Right renal cortex interstitium (tissue), 3 donors: ENCODE measurements at regions not wholly inside any gene's neighbourhood (a gene's known extent, or its start where the extent isn't known, plus 50 kb on each side); places are given as distances from the start of the nearest gene placed in this dataset.
"Not testable (repeated sequence)": the region's sequence is repeated elsewhere in the genome, so short reads cannot be mapped to it uniquely, and the experiment has no call there.

Experiments used
- DNase-seq, 3 donors: peaks; one replicate each; pipeline ENCODE4 v3.0.0-alpha.2; 2013; ENCODE audit warnings: low read depth in 3 of 3, low spot score in 2 of 3

DNA sequence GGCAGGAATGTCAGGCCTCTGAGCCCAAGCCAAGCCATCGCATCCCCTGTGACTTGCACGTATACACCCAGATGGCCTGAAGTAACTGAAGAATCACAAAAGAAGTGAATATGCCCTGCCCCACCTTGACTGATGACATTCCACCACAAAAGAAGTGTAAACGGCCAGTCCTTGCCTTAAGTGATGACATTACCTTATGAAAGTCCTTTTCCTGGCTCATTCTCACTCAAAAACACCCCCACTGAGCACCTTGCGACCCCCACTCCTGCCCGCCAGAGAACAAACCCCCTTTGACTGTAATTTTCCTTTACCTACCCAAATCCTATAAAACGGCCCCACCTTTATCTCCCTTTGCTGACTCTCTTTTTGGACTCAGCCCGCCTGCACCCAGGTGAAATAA, 185.8 kb upstream of the MEIS1 start:
- not testable (repeated sequence) for DNase-seq

DNA sequence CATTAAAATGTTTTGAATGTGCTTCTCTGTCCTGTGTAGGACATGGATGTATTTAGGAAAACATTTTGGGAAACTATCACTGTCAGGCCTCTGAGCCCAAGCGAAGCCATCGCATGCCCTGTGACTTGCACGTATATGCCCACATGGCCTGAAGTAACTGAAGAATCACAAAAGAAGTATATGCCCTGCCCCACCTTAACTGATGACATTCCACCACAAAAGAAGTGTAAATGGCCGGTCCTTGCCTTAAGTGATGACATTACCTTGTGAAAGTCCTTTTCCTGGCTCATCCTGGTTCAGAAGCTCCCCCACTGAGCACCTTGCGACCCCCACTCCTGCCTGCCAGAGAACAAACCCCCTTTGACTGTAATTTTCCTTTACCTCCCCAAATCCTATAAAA, 191.1 kb upstream of the MEIS1 start:
- not testable (repeated sequence) for DNase-seq

DNA sequence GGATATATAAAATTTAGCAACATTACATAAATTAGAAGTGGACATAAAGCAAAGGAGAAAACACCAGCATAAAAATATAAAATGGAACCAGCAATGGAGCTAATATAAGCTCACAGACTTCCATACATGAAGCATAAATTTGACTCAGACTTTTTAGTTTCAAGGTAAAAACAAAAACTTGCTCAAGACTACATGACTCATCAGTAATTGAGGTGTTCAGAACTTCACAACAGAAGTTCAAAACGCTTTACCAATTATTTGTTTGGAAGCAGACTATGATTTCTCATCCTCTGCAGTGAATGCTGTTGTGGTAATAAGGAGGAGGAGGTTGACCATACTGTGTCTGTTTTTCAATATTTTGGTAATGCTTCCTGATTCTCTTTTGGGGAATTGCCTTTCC, 192.0 kb upstream of the MEIS1 start:
- not testable (repeated sequence) for DNase-seq

DNA sequence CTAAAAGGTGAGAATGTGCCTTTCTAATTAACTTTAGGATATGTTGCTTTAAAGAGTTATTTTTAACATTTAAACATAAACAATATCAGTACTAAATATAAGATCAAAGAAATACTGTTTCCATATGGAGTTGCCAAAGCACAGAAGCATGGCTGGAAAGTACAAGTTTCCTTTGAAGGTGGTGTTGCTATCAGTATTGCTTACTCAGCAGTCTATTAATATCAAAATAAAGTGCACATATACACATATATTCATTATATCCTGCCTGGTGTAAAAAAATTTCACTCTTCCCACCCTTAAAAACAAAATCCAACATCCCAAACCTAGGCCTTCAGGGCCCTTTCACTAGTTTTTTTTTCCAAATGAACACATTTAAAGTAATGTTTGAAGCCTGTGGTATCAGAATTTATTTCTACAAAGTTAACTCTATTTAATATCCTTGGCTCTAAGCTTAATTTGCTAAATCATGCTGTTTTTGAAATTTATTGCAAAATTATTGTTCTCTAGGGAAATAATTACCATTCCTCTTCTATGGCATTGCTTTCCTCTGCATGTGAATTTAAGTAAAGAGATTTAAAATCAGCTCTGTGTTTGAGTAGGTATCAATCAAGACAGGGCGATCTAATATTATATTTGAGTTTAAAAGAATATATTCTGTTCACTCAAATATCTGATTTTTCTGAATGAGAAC, 192.7 kb upstream of the MEIS1 start:
- DNase-seq = no peak

DNA sequence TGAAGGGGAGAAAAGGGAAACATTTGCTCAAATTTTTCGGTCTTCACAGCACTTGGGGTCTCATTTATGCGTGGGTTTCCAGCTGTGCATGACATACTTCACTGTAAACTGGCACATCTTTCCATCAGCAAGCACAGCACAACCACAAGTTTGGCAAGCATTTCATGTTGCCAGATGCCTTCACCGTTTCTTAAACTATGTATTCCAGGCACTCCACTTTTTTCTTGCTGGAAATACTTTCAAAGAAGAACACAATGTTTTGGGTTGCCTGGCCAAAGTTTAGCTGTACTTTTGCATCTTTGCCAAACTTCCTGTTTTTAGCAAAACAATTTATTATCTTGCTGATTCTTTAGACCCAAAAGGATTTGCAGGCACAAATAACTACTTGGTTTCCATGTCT, 194.6 kb upstream of the MEIS1 start:
- DNase-seq = no peak

DNA sequence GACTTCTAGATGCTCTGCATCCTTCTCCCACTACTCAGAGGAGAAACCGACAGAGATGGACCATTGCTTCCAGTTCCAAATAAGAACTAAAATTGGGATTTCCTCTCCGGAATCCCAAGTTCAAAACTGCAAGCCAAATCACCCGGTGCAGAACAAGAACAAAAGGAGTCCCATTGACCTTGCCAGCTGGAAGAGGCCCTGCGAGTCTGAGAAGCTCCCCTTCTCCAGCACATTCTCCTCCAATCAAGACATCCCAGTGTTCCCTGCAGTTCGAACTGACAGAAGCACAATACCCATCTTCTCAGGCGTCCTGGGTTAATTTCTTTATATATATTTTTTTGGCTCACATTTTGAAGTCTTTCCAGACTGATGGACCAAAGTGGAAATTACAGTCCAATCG, 195.3 kb upstream of the MEIS1 start:
- DNase-seq = no peak

DNA sequence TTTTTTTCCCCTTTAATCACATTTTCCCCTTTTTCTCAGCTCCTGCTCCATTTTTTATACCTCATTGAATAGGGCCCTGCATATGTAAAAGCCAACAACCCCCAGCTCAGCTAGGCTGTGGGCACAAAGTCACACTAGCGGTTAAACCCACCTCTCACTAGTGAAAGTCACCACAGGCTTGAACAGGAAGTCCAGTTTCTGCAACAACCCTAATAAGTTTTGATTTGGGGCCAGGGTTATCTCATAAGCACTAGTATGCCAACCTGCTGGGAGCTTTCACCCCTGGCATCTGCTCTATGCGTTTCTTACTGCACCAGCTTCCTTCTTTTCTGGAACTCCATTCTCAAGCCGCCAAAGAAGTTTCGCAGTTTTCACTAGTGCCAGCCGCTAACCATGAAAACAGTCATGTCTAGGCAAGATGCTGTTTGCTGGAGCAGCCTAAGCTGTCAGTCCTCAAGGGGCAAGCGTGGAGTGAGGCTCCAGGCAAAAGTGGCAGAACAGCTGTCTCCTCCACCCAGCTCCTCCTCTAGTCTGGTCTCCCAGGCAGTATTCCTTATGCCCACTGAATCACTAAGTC, 197.0 kb upstream of the MEIS1 start:
- no peak for DNase-seq

DNA sequence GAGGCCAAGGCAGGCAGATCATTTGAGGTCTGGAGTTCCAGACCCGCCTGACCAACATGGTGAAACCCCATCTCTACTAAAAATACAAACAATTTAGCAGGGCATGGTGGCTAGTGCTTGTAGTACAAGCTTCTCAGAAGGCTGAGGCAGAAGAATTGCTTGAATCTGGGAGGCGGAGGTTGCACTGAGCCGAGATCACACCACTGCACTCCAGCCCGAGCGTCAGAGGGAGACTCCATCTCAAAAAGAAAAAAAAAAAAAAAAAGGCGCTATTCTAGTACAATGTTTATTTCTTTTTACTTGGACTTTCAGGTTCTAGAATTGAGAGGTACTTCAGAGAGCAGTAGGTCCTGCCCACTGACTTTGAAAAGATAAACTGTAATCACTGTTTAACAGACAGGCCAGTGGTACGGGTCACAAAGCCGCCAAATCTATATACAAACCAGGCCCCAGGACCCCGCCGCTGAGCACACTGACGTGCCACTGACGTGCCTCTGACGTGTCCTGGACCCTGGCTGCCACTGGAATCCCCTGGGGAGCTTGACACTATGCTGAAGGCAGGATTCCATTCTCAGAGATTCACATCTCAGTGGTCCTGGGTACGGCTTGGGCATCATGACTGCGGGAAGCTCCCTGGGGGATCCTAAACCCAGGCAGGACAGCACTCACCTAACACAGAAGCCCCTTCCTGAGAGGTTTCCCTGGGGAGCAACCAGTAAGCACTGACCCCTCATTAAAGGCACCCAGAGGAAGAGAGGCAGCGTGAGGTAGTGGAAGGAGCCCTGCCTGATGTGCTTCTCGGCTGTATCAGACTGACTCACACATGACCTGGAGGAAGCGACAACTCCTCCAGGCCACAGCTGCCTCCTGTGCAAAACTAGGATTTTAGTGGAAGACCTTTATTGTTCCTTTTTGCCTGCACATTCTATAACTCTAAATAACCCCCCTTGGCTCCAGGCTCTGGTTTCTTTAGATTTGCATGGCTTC, 197.8 kb upstream of the MEIS1 start:
- no peak for DNase-seq

DNA sequence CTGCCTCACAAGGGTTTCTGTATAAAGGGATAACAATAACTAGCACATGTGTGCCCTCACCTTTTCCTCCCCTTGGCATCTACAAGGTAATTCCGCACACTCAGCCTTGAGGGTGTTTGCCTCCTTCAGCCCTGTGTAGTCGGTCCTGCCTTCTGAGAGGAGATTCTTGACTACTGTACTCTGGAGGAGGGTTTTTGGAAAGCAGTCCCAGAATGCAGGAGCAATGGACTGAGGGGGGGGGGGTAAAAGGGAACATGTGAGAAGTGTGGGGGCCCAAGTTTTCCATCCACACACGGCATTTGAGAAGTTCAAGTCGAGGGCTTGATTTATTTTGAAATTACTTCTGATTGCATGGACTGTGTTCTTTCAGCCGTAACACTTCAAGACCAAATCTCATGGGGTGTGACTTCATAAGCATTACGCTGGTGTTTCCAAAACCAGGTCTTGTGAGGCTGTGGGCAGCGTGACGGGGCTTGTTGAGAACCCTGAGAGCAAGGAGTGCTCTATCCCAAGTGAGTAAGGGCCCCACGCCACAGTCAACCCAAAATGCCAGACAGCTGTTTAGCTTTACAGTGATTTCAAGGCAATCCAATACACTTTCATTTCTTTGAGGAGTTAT, 198.7 kb upstream of the MEIS1 start:
- DNase-seq = no peak

DNA sequence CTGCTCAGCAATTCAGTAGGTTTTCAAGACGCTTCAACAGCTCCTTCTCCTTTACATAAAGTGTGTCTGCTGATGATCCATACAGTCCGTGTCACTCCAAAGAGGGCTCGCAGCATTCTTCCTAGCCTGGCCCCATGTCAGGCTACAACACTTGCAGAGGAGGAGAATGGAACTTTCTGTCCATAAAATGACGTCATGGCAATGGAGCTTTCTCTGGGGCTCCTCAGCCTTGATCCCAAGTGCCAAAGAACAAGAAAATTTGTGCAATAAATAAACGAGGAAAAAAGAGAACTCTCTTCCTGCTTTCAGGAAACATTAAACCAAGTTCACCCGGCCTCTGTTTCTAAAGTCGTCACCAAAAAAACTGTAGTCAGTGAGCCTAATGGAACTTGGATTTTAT, 199.5 kb upstream of the MEIS1 start:
- DNase-seq = no peak

DNA sequence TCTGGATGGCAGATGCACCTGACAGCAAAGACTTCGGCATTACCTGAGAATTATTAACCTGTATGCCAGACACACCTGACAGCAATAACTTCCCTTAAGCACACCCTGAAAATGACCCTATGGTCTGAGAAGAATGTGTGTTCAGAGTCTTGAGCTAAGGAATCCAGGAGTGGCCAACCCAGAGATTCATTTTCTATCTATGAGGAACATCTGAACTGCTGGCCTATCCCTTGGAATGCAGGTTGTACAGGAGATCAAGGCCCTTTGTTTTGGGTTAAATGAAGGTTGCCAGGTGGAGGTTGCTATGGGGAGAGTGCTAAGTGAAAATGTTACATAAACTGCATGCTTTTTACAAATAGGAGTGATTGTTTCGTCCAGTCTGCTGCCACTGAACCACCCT, 200.9 kb upstream of the MEIS1 start:
- no peak for DNase-seq

DNA sequence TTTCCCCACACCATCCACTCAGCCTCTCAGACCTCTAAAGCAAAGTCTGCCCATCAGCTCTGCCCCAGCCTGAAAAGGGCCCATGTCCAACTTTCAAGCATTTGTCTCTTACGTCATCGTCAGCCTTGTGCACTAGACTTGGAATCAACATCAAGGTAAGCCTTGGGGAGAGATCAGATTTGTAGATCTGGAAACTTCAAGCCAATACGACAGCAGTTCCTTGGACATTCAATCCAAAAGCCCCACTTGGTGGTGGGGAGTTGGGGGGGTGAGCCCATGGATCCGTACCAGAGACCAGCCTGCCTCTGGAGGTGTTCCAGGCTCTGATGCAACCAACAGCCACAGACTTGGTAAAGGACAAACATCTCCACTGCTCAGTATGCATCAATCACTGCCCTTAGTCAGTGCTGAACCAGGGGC, 206.8 kb upstream of the MEIS1 start:
- no peak for DNase-seq

DNA sequence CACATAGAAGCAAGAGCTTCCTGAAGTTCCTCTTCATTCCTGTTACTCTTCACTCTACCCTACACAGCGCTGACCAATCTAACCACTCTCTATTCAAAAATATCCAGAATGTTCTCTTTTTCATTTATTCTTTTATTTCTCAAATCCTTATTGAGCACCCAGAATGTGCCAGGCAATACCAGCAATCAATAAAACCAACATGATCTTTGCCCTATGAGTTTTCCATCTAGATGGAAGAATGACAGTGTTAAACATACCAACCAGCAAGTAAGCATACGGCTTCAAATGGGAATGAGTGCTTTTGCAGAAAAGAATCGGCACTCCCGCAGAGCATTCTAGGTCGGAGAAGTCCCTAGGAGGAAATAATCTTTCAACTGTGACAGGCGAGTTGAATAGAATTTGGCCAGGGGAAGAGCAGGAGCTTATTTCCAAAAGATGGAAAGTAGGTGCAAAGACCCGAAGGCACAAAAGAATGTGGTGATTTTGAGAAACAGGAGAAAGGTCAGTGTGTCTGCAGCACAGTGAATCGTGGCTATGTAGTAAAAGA, 217.8 kb upstream of the MEIS1 start:
- DNase-seq = no peak

DNA sequence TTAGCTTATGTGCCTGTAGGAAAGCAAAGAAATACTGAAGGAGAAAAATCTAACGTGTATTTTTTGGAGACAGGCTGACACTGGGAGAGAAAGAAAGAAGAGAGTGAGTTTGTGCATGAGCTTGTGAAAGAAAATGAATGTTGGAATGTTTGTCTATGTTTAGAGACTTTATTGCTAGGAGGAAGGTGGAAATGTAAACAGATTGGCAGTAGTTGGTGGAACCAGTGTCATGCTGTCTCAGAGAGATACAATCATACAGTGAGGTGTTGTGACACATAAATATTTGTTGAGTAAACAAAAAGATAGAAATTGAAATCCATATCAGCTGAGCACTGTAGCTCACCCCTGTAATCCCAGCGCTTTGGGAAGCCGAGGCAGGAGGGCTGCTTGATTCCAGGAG, 222.2 kb upstream of the MEIS1 start:
- DNase-seq = no peak

DNA sequence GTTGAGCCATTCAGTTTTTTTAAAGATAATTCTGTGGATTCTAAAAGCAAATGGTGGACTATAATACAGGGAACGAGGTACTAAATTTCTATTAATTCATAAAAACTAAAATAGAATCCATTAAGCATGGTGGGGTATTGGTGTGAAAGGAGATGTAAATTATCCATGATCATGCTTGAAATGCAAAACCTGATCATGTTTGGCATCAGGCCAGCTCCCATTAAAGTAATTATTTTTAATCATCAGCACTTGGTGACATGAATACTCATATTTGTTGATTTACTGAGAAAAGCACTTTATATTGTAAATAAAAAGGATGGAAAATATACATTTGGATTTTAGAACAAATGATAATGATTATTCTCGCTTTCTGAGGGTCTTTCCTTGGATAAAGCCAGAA, 232.3 kb upstream of the MEIS1 start:
- no peak for DNase-seq

DNA sequence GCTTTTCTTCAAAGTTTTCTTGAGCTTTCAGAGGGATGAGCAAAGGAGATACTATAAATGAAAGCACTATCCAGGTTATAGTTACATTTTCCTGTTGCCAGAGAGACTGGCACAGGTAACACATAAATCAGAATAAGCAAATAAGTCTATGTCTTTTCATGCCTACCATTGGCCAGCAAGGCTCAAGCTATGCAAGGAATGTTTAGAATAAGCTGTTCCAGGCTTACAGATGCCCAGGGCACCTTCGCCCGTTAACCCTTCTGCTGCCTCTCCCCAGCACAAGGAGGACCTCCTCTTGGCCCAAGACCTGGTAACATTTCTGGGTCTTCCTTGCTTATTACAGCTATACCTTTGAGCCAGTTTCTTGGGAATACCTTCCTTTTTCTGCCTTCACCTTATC, 233.7 kb upstream of the MEIS1 start:
- DNase-seq = no peak

DNA sequence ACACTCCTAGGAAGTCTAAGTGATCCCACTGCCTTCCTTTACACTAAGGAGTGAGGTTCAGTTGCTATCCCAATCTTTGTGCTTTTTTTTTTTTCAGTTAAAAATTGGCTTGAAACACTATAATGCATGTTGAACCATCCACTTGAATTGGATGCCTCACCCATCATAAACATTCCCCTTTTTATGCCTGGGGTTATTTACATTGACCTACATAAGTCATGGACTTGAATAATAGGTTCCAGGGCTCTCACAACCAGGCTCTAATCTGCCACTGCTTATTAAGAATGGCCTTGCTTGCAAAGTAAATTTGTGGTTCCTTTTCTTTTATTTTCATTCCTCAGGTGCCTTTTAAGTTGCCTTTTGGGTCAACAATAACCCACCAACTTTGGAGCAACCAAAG, 236.1 kb upstream of the MEIS1 start:
- no peak for DNase-seq

DNA sequence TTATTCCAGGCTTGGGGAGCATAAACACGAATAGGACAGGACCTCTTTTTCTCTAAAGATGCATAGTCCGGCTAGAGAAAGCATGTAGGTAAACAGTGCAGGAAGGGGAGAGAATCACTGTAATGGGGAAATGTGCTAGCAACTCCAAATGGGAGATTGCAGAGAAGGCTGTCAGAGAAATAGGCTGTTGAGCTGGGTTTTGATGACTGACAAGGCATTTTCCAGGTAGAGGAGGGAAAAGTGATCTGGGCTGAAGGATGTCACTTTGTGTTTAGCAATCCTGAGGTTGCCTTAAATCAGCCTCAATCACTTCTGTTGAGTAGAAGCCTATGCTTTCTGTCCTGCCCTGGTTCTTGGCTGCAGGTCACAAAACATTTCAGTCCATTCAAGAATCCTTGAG, 242.0 kb upstream of the MEIS1 start:
- DNase-seq = no peak

DNA sequence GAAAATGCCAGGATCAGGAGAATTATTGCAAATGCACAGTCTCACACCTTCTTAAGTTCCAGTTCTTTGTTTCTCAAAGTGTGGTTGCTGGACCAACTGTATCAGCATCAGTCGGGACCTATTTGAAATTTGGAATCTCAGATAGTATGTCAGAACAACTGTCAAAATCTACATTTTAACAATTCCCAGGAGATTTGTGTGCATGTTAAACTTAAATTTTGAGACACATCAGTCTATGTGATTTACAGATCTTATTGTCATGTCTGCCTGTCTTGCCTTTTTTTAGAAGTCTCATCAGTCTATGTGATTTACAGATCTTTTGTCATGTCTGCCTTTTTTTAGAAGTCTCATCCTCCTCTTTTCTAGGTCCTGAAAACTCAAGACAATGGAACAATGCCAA, 243.6 kb upstream of the MEIS1 start:
- no peak for DNase-seq

DNA sequence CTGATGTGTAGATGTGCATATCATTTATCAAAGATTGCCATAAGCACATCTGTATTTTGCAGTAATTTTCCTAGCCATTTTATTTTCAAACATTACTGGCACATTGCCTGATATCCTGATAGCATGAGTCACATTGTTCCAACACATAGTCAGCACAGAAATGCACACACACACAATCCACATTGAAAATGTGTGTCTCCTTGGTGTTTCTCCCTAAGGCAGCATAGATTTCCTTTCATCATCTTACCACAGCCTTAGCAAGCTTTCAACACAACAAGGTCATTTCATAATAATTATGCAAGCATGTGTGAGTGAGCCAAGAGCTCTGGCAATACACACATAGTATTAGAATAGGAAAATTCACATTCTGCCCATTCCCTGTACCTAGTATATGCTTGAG, 245.4 kb upstream of the MEIS1 start:
- no peak for DNase-seq

DNA sequence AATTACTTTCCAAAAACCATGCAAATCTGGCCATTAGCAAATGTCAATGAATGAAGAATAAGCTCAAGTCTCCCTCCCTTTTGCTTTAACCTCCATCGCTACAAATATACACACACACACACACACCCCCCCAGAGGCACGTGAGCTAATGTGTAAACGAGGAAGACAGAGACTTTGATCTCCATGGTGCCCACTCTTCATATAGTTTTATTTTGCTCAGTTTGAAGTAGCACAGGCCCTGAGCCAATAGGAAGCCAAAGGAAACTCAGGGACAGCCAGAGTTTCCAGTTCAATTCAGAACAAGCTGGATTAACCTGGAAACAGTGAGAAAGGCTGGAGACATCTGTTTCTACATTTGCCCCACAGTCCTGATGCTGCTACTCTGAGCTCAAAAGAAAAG, 248.4 kb upstream of the MEIS1 start:
- no peak for DNase-seq
